ENCODE measurements at regions not wholly inside any gene's neighbourhood (a gene's known extent, or its start where the extent isn't known, plus 50 kb on each side); places are given as distances from the start of the nearest gene placed in this dataset.

GRCh38 chr10:76667408-76668370 lies 969.9 kb downstream of the KCNMA1 start:
- DNase-seq (ENCODE audit: low spot score, unreplicated experiment) = no peak
- H3K9me3 Mint-ChIP-seq (ENCODE audit: low read depth) = no peaks in the 10 kb centered on the region
- no peaks in the 10 kb centered on the region for H3K36me3 Mint-ChIP-seq (ENCODE audit: insufficient read depth)
- TF ChIP-seq CTCF (IDR thresholded peaks at IDR 0.05; ENCODE audit: unreplicated experiment) = no peak
- H3K27ac Mint-ChIP-seq = no peak overlapping the region
- no peak overlapping the region for H3K4me3 Mint-ChIP-seq (ENCODE audit: low read depth)
- no peaks in the 10 kb centered on the region for H3K4me1 Mint-ChIP-seq (ENCODE audit: low read depth)
- no peaks in the 10 kb centered on the region for H3K27me3 Mint-ChIP-seq

- H3K9me3 Mint-ChIP-seq (ENCODE audit: low read depth) = no peaks in the 10 kb centered on the region
- DNase-seq (ENCODE audit: low spot score, unreplicated experiment) = no peak
- H3K36me3 Mint-ChIP-seq (ENCODE audit: insufficient read depth) = no peaks in the 10 kb centered on the region
- H3K27me3 Mint-ChIP-seq = no peaks in the 10 kb centered on the region
- H3K4me3 Mint-ChIP-seq (ENCODE audit: low read depth) = no peak overlapping the region
- TF ChIP-seq CTCF (IDR thresholded peaks at IDR 0.05; ENCODE audit: unreplicated experiment) = no peak
- no peak overlapping the region for H3K27ac Mint-ChIP-seq
- H3K4me1 Mint-ChIP-seq (ENCODE audit: low read depth) = no peaks in the 10 kb centered on the region
These were observed 970.7 kb downstream of the KCNMA1 start for GRCh38 chr10:76666891-76667290.

GRCh38 chr10:76665029-76665428 lies 972.6 kb downstream of the KCNMA1 start:
- H3K36me3 Mint-ChIP-seq (ENCODE audit: insufficient read depth) = no peaks in the 10 kb centered on the region

GRCh38 chr10:76657337-76658012 lies 980.1 kb downstream of the KCNMA1 start:
- no peak overlapping the region for H3K27ac Mint-ChIP-seq
- no peak for TF ChIP-seq CTCF (IDR thresholded peaks at IDR 0.05; ENCODE audit: unreplicated experiment)
- DNase-seq (ENCODE audit: low spot score, unreplicated experiment) = no peak
- no peaks in the 10 kb centered on the region for H3K9me3 Mint-ChIP-seq (ENCODE audit: low read depth)
- H3K36me3 Mint-ChIP-seq (ENCODE audit: insufficient read depth) = no peaks in the 10 kb centered on the region
- H3K4me3 Mint-ChIP-seq (ENCODE audit: low read depth) = no peak overlapping the region
- H3K27me3 Mint-ChIP-seq = peaks cover 7% of the 10 kb centered on the region
- H3K4me1 Mint-ChIP-seq (ENCODE audit: low read depth) = no peaks in the 10 kb centered on the region

More at GRCh38 chr10:76665029-76665428, 972.6 kb downstream of the KCNMA1 start:
- no peak overlapping the region for H3K27ac Mint-ChIP-seq
- no peaks in the 10 kb centered on the region for H3K27me3 Mint-ChIP-seq
- no peak for DNase-seq (ENCODE audit: low spot score, unreplicated experiment)
- H3K4me1 Mint-ChIP-seq (ENCODE audit: low read depth) = no peaks in the 10 kb centered on the region
- no peaks in the 10 kb centered on the region for H3K9me3 Mint-ChIP-seq (ENCODE audit: low read depth)
- TF ChIP-seq CTCF (IDR thresholded peaks at IDR 0.05; ENCODE audit: unreplicated experiment) = no peak
- no peak overlapping the region for H3K4me3 Mint-ChIP-seq (ENCODE audit: low read depth)

- H3K4me3 Mint-ChIP-seq (ENCODE audit: low read depth) = no peak overlapping the region
- TF ChIP-seq CTCF (IDR thresholded peaks at IDR 0.05; ENCODE audit: unreplicated experiment) = no peak
- no peak overlapping the region for H3K27ac Mint-ChIP-seq
- H3K4me1 Mint-ChIP-seq (ENCODE audit: low read depth) = peaks cover 7% of the 10 kb centered on the region
- H3K36me3 Mint-ChIP-seq (ENCODE audit: insufficient read depth) = no peaks in the 10 kb centered on the region
- no peak for DNase-seq (ENCODE audit: low spot score, unreplicated experiment)
- H3K9me3 Mint-ChIP-seq (ENCODE audit: low read depth) = no peaks in the 10 kb centered on the region
- H3K27me3 Mint-ChIP-seq = peaks cover 7% of the 10 kb centered on the region
These were observed 986.5 kb downstream of the KCNMA1 start for GRCh38 chr10:76651154-76651553.
